GM12873 (cell line): ENCODE measurements at regions not wholly inside any gene's neighbourhood (a gene's known extent, or its start where the extent isn't known, plus 50 kb on each side); places are given as distances from the start of the nearest gene placed in this dataset.

Source experiments
- TF ChIP-seq, protein P1 (sequence below): IDR thresholded peaks from 2 replicates; pipeline ENCODE4 v1.5.1; 2012; ENCODE audit warnings: low read depth, mild to moderate bottlenecking, moderate library complexity, low read length, control low read depth; ENCODE audit not compliant: insufficient read depth; ENCODE audit errors: missing control alignments

DNA sequence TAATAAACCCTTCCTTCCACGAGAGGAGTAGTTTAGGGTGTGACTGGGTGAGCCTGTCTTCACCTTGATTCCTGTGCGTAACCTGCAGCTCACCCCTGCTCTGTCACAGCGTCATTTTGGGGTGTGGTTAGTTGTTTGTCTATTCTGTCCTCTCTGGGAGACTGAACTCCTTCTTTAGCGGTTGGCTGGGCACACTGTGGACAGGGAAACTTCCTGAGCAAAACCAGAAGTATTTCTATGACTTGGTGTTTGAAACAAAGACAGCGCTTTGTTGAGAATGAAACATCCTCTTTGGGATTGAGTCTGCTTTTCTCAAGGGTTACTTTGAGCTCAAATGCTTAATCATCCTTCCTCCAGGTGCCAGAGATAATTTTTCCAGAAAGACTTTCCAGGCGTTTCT is 270.7 kb downstream of the HRH4 start:
- TF ChIP-seq, protein P1, sequence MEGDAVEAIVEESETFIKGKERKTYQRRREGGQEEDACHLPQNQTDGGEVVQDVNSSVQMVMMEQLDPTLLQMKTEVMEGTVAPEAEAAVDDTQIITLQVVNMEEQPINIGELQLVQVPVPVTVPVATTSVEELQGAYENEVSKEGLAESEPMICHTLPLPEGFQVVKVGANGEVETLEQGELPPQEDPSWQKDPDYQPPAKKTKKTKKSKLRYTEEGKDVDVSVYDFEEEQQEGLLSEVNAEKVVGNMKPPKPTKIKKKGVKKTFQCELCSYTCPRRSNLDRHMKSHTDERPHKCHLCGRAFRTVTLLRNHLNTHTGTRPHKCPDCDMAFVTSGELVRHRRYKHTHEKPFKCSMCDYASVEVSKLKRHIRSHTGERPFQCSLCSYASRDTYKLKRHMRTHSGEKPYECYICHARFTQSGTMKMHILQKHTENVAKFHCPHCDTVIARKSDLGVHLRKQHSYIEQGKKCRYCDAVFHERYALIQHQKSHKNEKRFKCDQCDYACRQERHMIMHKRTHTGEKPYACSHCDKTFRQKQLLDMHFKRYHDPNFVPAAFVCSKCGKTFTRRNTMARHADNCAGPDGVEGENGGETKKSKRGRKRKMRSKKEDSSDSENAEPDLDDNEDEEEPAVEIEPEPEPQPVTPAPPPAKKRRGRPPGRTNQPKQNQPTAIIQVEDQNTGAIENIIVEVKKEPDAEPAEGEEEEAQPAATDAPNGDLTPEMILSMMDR = no peak

GRCh38 chr18:24731981-24732380 is 271.5 kb downstream of the HRH4 start:
- TF ChIP-seq, protein P1 = no peak

GRCh38 chr18:24734058-24734457 is 273.6 kb downstream of the HRH4 start:
- TF ChIP-seq, protein P1 = no peak

GRCh38 chr18:24735624-24736231 is 275.3 kb downstream of the HRH4 start:
- TF ChIP-seq, protein P1 = no peak

- TF ChIP-seq, protein P1 = no peak
These were observed 276.4 kb downstream of the HRH4 start for GRCh38 chr18:24736662-24737330.

DNA sequence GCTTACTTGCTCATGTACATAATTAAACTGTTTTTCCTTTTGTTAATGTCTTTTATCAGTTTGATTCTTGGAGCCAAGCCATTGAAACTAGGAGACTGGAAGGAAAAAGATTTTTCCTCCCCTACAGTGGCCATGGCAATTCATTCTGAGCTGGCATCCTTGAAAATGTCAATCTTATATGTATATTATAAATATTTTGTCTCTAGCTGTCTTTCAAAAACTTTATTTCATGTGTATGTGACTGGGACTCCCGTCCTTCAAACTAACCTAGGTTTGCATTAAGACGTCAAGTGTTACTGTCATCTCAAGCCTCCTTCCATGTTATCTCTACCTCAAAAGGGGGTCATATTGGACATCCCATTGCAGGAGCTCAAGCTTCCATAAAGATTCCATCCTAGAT is 280.4 kb downstream of the HRH4 start:
- TF ChIP-seq, protein P1 = no peak

- TF ChIP-seq, protein P1 = no peak
These were observed 280.9 kb downstream of the HRH4 start for GRCh38 chr18:24741321-24741720.
